ENCODE measurements at regions not wholly inside any gene's neighbourhood (a gene's known extent, or its start where the extent isn't known, plus 50 kb on each side); places are given as distances from the start of the nearest gene placed in this dataset.

- no peak overlapping the region for H3K4me3 Mint-ChIP-seq
- Histone ChIP-seq H3K9me3 (ENCODE audit: control extremely low read depth in 1 of 3, control insufficient read depth in 2 of 3, insufficient read depth in 1 of 3, low read length in 2 of 3) (no peaks in the 10 kb centered on the region), H3K27ac (ENCODE audit: low read length in 2 of 2) (no peak overlapping the region), H3K9ac (ENCODE audit: low read length) (no peak overlapping the region), H2AFZ (ENCODE audit: insufficient read depth, low read depth, low read length, poor library complexity, severe bottlenecking) (no peak overlapping the region), H3K36me3 (replicated peaks in 1 of 2; ENCODE audit: control extremely low read depth in 1 of 2, control insufficient read depth in 1 of 2, extremely low read depth in 1 of 2, insufficient read depth in 2 of 2, low read length in 1 of 2) (no peaks in the 10 kb centered on the region), H3K4me3 (ENCODE audit: control extremely low read depth in 1 of 5, extremely low read depth in 1 of 5, insufficient read depth in 1 of 5, low read depth in 2 of 5, low read length in 4 of 5) (no peak overlapping the region), H3K79me2 (ENCODE audit: control insufficient read depth, insufficient read depth, low read length) (no peaks in the 10 kb centered on the region), H3K27me3 (replicated peaks in 1 of 4; ENCODE audit: control extremely low read depth in 1 of 4, control insufficient read depth in 3 of 4, insufficient read depth in 4 of 4, low read length in 3 of 4) (no peaks in the 10 kb centered on the region), H3K4me1 (ENCODE audit: control insufficient read depth in 2 of 2, insufficient read depth in 2 of 2, low read length in 2 of 2) (no peaks in the 10 kb centered on the region), H3K4me2 (replicated peaks; ENCODE audit: low read depth, low read length, poor library complexity, severe bottlenecking) (no peak overlapping the region), H4K20me1 (ENCODE audit: control insufficient read depth, insufficient read depth, low read length, poor library complexity, severe bottlenecking) (no peaks in the 10 kb centered on the region)
- no peak for TF ChIP-seq CTCF (IDR thresholded peaks at IDR 0.05)
- no peak for TF ChIP-seq EZH2 (IDR thresholded peaks at IDR 0.05; ENCODE audit: borderline replicate concordance, insufficient read depth, low read depth, low read length, poor library complexity, severe bottlenecking)
- no peaks in the 10 kb centered on the region for H3K4me1 Mint-ChIP-seq
- no peak overlapping the region for H3K27ac Mint-ChIP-seq
- CTCF ChIA-PET, result no interaction called here
- no peaks in the 10 kb centered on the region for H3K9me3 Mint-ChIP-seq (ENCODE audit: insufficient read depth)
- DNase-seq (no peak), ATAC-seq (ENCODE audit: low read depth) (no peak)
- no peaks in the 10 kb centered on the region for H3K27me3 Mint-ChIP-seq
- POLR2A ChIA-PET, result no interaction called here
- intact Hi-C loops (cut with micrococcal nuclease), result no loop called here
- WGBS (ENCODE audit: insufficient coverage), result no CpG with 5 or more reads among the region's 1 CpG
Observed at GRCh38 chrX:137746289-137746688, 180.4 kb downstream of the ZIC3 start.

- H3K4me1 ChIP-seq (ENCODE audit: control insufficient read depth in 2 of 2, insufficient read depth in 2 of 2, low read length in 2 of 2), result no peaks in the 10 kb centered on the region
- no peak overlapping the region for H3K4me2 ChIP-seq (replicated peaks; ENCODE audit: low read depth, low read length, poor library complexity, severe bottlenecking)
- H3K27me3 ChIP-seq (replicated peaks in 1 of 4; ENCODE audit: control extremely low read depth in 1 of 4, control insufficient read depth in 3 of 4, insufficient read depth in 4 of 4, low read length in 3 of 4), result no peaks in the 10 kb centered on the region
- no peak overlapping the region for H3K27ac Mint-ChIP-seq
- ChIA-PET CTCF (no interaction called here), POLR2A (no interaction called here)
- no peaks in the 10 kb centered on the region for H3K9me3 Mint-ChIP-seq (ENCODE audit: insufficient read depth)
- H3K79me2 ChIP-seq (ENCODE audit: control insufficient read depth, insufficient read depth, low read length), result no peaks in the 10 kb centered on the region
- WGBS (ENCODE audit: insufficient coverage), result 57% methylated on average over 5 of the region's 14 CpGs
- TF ChIP-seq CTCF (IDR thresholded peaks at IDR 0.05) (no peak), EZH2 (IDR thresholded peaks at IDR 0.05; ENCODE audit: borderline replicate concordance, insufficient read depth, low read depth, low read length, poor library complexity, severe bottlenecking) (no peak)
- H3K4me1 Mint-ChIP-seq, result no peaks in the 10 kb centered on the region
- H4K20me1 ChIP-seq (ENCODE audit: control insufficient read depth, insufficient read depth, low read length, poor library complexity, severe bottlenecking), result no peaks in the 10 kb centered on the region
- H3K9me3 ChIP-seq (ENCODE audit: control extremely low read depth in 1 of 3, control insufficient read depth in 2 of 3, insufficient read depth in 1 of 3, low read length in 2 of 3), result no peaks in the 10 kb centered on the region
- H2AFZ ChIP-seq (ENCODE audit: insufficient read depth, low read depth, low read length, poor library complexity, severe bottlenecking), result no peak overlapping the region
- H3K27me3 Mint-ChIP-seq, result no peaks in the 10 kb centered on the region
- H3K27ac ChIP-seq (ENCODE audit: low read length in 2 of 2), result no peak overlapping the region
- DNase-seq (no peak), ATAC-seq (ENCODE audit: low read depth) (no peak)
- intact Hi-C loops (cut with micrococcal nuclease), result no loop called here
- no peak overlapping the region for H3K9ac ChIP-seq (ENCODE audit: low read length)
- H3K36me3 ChIP-seq (replicated peaks in 1 of 2; ENCODE audit: control extremely low read depth in 1 of 2, control insufficient read depth in 1 of 2, extremely low read depth in 1 of 2, insufficient read depth in 2 of 2, low read length in 1 of 2), result no peaks in the 10 kb centered on the region
- no peak overlapping the region for H3K4me3 ChIP-seq (ENCODE audit: control extremely low read depth in 1 of 5, extremely low read depth in 1 of 5, insufficient read depth in 1 of 5, low read depth in 2 of 5, low read length in 4 of 5)
- no peak overlapping the region for H3K4me3 Mint-ChIP-seq
Observed at GRCh38 chrX:137747244-137748043, 181.5 kb downstream of the ZIC3 start.
